ENCODE measurements at regions not wholly inside any gene's neighbourhood (a gene's known extent, or its start where the extent isn't known, plus 50 kb on each side); places are given as distances from the start of the nearest gene placed in this dataset.

DNA sequence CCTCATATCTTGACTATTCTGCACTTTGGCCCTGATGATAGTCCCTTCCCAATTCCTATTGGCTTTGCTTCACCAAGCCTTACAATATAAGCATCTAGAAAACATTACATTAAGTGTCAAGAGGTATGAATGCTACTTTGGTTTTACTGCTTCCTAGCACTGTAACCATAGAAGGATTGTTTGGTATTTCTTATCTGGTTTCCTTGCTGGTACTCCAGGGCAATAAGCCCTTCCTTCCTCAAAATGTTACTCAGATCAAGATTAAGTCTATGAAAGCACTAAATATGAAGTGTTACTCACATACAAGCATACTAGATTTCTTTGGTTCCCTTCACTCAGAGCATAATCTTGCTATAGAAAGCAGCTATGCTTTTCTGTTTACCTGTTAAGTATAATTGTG lies 492.5 kb downstream of the ETV1 start:
- intact Hi-C loops (cut with DNase I), result no loop called here
- H3K9me3 ChIP-seq (ENCODE audit: control insufficient read depth, low read length), result no peaks in the 10 kb centered on the region
- no peak for ATAC-seq (ENCODE audit: low FRiP score)

DNA sequence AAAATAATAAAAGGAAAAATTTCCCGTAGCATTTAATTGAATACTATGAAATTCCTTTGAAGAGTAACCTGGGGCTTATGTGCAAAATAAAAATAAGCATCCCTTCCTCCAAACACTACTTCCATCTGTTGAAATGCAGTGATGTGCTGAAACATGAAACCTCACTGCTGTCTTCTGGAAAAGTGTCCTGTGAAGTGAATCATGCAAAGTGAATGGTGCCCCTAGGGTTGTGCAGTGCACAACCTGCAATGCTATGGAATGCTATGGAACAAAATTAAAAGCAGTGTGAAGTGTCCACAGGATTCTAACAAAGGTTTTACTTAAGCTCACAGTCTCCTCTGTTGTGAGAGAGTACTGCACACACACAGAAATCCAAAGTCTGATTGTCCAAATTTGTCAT lies 480.9 kb downstream of the ETV1 start:
- H3K4me1 ChIP-seq (ENCODE audit: control insufficient read depth in 1 of 2, insufficient read depth in 2 of 2, low read length in 2 of 2), result no peaks in the 10 kb centered on the region
- 47 to 57% methylated on average over 1 of the region's 1 CpG for WGBS, 2 donors
- no peaks in the 10 kb centered on the region for H3K9me3 ChIP-seq (ENCODE audit: control insufficient read depth, low read length)
- no peaks in the 10 kb centered on the region for H3K36me3 ChIP-seq (ENCODE audit: control insufficient read depth in 1 of 2, insufficient read depth in 2 of 2, low read length in 1 of 2)
- H3K27ac ChIP-seq (ENCODE audit: low read depth in 1 of 2, low read length in 2 of 2), result no peak overlapping the region
- no peak for ATAC-seq (ENCODE audit: low FRiP score)
- H3K27me3 ChIP-seq (ENCODE audit: control insufficient read depth in 1 of 2, insufficient read depth in 2 of 2, low read length in 1 of 2), result no peaks in the 10 kb centered on the region
- intact Hi-C loops (cut with DNase I), result no loop called here
- no peak for DNase-seq
- no peak overlapping the region for H3K4me3 ChIP-seq (ENCODE audit: low read length in 2 of 2)

More for the DNA sequence above, 492.5 kb downstream of the ETV1 start:
- no peaks in the 10 kb centered on the region for H3K27me3 ChIP-seq (ENCODE audit: control insufficient read depth in 1 of 2, insufficient read depth in 2 of 2, low read length in 1 of 2)
- no peak overlapping the region for H3K27ac ChIP-seq (ENCODE audit: low read depth in 1 of 2, low read length in 2 of 2)
- H3K4me3 ChIP-seq (ENCODE audit: low read length in 2 of 2), result no peak overlapping the region
- no peak for DNase-seq
- H3K4me1 ChIP-seq (ENCODE audit: control insufficient read depth in 1 of 2, insufficient read depth in 2 of 2, low read length in 2 of 2), result no peaks in the 10 kb centered on the region
- no peaks in the 10 kb centered on the region for H3K36me3 ChIP-seq (ENCODE audit: control insufficient read depth in 1 of 2, insufficient read depth in 2 of 2, low read length in 1 of 2)

DNA sequence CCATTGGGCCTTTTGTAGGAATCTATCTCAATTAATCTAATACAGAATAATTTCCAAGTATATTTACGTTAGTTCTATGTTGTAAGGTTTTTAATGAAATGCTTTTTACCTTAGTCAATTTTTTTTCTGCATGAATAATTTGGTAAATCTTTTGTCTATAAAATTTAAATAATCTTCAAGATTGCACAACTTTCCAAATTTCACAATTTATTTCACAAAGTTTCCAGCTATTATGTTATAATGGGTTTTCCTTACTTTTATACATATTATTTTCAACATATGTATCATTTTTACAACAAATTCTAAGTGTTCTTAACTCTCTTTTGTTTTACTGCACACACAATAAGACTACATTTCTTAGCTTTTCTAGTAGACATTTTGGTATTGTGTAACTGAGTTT lies 470.7 kb downstream of the ETV1 start:
- intact Hi-C loops (cut with DNase I), result no loop called here
- H3K27me3 ChIP-seq (ENCODE audit: control insufficient read depth in 1 of 2, insufficient read depth in 2 of 2, low read length in 1 of 2), result no peaks in the 10 kb centered on the region
- no peak overlapping the region for H3K4me3 ChIP-seq (ENCODE audit: low read length in 2 of 2)
- 83 to 92% methylated on average over 1 of the region's 1 CpG for WGBS, 2 donors
- no peaks in the 10 kb centered on the region for H3K9me3 ChIP-seq (ENCODE audit: control insufficient read depth, low read length)
- DNase-seq, result no peak
- H3K36me3 ChIP-seq (ENCODE audit: control insufficient read depth in 1 of 2, insufficient read depth in 2 of 2, low read length in 1 of 2), result no peaks in the 10 kb centered on the region
- H3K4me1 ChIP-seq (ENCODE audit: control insufficient read depth in 1 of 2, insufficient read depth in 2 of 2, low read length in 2 of 2), result no peaks in the 10 kb centered on the region
- no peak for ATAC-seq (ENCODE audit: low FRiP score)
- no peak overlapping the region for H3K27ac ChIP-seq (ENCODE audit: low read depth in 1 of 2, low read length in 2 of 2)

DNA sequence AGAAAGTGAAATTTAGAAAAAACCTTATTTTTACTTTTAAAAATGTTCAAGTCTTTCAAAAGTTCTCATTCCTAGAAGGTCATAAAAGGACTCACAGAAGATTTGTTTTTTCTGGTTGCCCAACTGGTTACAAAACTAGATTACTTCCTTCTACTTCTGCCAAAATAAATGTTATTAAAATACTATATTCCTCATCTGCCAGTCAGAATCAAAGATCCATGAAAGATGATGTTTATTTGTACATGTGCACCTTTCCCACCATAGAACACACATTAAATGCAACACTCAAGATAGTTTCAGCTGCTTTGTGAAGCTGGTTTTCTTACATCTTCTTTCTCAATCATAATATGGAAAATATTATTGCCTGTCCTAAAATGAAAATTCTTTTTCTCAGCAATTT lies 465.4 kb downstream of the ETV1 start:
- Histone ChIP-seq H3K4me3 (ENCODE audit: low read length in 2 of 2) (no peak overlapping the region), H3K27ac (ENCODE audit: low read depth in 1 of 2, low read length in 2 of 2) (no peak overlapping the region)
- no peak for ATAC-seq (ENCODE audit: low FRiP score)

DNA sequence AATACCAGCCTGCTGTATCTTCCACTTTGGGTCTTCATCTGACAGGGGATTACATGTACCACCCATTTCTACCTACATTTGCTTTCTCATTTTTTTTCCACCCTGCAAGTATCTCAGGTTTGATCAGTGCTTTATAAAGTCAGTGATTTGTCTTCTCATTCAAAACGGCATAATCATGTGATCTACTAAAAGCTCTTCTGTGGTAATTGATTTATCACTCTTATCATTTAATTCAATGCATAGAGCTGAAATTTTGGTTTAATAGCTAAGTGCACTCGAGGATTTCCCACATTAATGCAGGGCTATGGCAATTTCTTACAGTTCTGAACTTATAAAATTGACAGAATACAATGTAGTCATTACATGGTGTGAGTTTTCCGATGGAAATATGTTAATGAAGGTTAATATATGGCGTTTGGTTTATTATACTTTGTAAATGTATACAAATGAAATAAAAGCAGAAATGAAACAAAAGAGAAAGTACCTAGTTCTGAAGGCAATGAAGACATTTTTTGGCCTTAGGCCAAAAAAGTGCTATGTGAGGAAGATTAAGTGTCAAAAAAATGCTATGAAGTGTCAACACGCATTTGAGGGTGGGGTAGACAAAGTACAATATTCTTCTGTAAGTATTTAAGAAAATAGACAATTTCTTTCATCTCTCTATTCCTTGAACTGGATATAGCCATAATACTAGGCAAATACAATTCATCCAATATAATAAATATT lies 457.3 kb downstream of the ETV1 start:
- H3K4me1 ChIP-seq (ENCODE audit: control insufficient read depth in 1 of 2, insufficient read depth in 2 of 2, low read length in 2 of 2), result no peaks in the 10 kb centered on the region
- 60 to 69% methylated on average over 5 of the region's 5 CpGs for WGBS, 2 donors
- no peak overlapping the region for H3K27ac ChIP-seq (ENCODE audit: low read depth in 1 of 2, low read length in 2 of 2)
- H3K9me3 ChIP-seq (ENCODE audit: control insufficient read depth, low read length), result no peaks in the 10 kb centered on the region
- intact Hi-C loops (cut with DNase I), result no loop called here
- DNase-seq (no peak), ATAC-seq (ENCODE audit: low FRiP score) (no peak)
- no peaks in the 10 kb centered on the region for H3K36me3 ChIP-seq (ENCODE audit: control insufficient read depth in 1 of 2, insufficient read depth in 2 of 2, low read length in 1 of 2)
- H3K27me3 ChIP-seq (ENCODE audit: control insufficient read depth in 1 of 2, insufficient read depth in 2 of 2, low read length in 1 of 2), result no peaks in the 10 kb centered on the region
- no peak overlapping the region for H3K4me3 ChIP-seq (ENCODE audit: low read length in 2 of 2)

More for the DNA sequence above, 465.4 kb downstream of the ETV1 start:
- Histone ChIP-seq H3K36me3 (ENCODE audit: control insufficient read depth in 1 of 2, insufficient read depth in 2 of 2, low read length in 1 of 2) (no peaks in the 10 kb centered on the region), H3K9me3 (ENCODE audit: control insufficient read depth, low read length) (no peaks in the 10 kb centered on the region), H3K27me3 (ENCODE audit: control insufficient read depth in 1 of 2, insufficient read depth in 2 of 2, low read length in 1 of 2) (no peaks in the 10 kb centered on the region), H3K4me1 (ENCODE audit: control insufficient read depth in 1 of 2, insufficient read depth in 2 of 2, low read length in 2 of 2) (no peaks in the 10 kb centered on the region)
- intact Hi-C loops (cut with DNase I), result no loop called here
- no peak for DNase-seq

DNA sequence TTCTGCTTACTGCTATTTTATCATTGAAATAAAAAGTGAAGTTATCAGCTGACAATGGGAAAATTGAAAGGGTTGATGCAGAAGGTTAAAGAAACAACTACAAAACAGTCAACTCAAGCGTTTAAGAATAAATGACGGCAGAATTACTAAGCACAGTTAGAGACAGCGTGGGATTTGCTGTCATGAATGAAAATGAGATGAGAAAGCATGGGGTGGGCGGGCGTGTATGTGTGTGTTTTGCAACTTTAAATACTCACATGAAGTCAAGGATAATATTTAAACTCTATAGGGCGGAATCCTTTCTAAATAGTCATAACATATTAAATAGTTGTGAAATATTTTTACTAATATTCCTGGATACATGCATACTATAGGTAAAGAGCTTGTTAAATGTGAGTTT lies 450.8 kb downstream of the ETV1 start:
- Histone ChIP-seq H3K27ac (ENCODE audit: low read depth in 1 of 2, low read length in 2 of 2) (no peak overlapping the region), H3K4me3 (ENCODE audit: low read length in 2 of 2) (no peak overlapping the region), H3K27me3 (ENCODE audit: control insufficient read depth in 1 of 2, insufficient read depth in 2 of 2, low read length in 1 of 2) (no peaks in the 10 kb centered on the region), H3K4me1 (ENCODE audit: control insufficient read depth in 1 of 2, insufficient read depth in 2 of 2, low read length in 2 of 2) (peaks cover 0 to 2% of the 10 kb centered on the region in 2 donors), H3K36me3 (ENCODE audit: control insufficient read depth in 1 of 2, insufficient read depth in 2 of 2, low read length in 1 of 2) (no peaks in the 10 kb centered on the region), H3K9me3 (ENCODE audit: control insufficient read depth, low read length) (no peaks in the 10 kb centered on the region)
- no peak for DNase-seq
- 30 to 45% methylated on average over 6 of the region's 6 CpGs for WGBS, 2 donors
- no peak for ATAC-seq (ENCODE audit: low FRiP score)
- intact Hi-C loops (cut with DNase I), result no loop called here

DNA sequence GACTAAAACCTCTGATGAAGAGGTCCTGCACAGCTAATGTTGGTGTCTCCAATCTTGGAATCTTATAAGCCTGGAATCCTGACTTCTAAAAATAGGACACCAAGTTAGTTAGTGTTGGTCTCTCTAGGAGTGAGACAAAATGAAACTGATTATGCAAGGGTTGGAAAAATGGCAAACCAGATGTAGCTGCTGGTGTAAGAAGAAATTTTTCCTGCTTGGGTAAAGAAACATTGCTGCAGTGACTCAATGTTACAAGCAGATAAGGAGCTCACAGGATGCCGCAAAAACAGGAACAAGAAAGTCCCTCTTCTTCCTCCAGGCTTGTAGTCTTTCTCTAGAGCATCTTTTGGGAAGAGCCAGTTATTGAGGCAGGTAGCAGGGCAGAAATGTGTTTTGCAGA lies 449.0 kb downstream of the ETV1 start:
- WGBS, 2 donors, result 52 to 67% methylated on average over 1 of the region's 1 CpG
- peaks cover 0 to 2% of the 10 kb centered on the region in 2 donors for H3K4me1 ChIP-seq (ENCODE audit: control insufficient read depth in 1 of 2, insufficient read depth in 2 of 2, low read length in 2 of 2)

DNA sequence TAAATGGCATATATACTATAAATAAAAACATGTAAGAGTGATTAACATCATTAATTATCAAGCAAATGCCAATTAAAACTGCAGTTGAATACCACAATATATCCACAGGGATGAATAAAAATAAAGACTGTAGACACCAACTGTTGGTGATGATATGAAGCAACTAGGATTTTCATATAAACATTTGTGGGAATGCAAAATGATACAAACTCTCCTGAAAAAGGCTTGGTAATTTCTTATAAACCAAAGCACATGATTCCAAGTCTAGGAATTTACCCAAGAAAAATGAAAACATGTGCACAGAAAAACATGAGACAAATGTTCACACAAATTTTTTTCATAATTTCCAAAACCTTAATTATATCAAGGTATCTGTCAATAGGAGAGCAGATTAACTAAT lies 448.1 kb downstream of the ETV1 start:
- DNase-seq (no peak), ATAC-seq (ENCODE audit: low FRiP score) (no peak)
- H3K4me3 ChIP-seq (ENCODE audit: low read length in 2 of 2), result no peak overlapping the region
- H3K4me1 ChIP-seq (ENCODE audit: control insufficient read depth in 1 of 2, insufficient read depth in 2 of 2, low read length in 2 of 2), result peaks cover 0 to 2% of the 10 kb centered on the region in 2 donors
- H3K27me3 ChIP-seq (ENCODE audit: control insufficient read depth in 1 of 2, insufficient read depth in 2 of 2, low read length in 1 of 2), result no peaks in the 10 kb centered on the region
- no peaks in the 10 kb centered on the region for H3K36me3 ChIP-seq (ENCODE audit: control insufficient read depth in 1 of 2, insufficient read depth in 2 of 2, low read length in 1 of 2)
- intact Hi-C loops (cut with DNase I), result no loop called here
- H3K27ac ChIP-seq (ENCODE audit: low read depth in 1 of 2, low read length in 2 of 2), result no peak overlapping the region
- peaks cover 2% of the 10 kb centered on the region for H3K9me3 ChIP-seq (ENCODE audit: control insufficient read depth, low read length)

More for the DNA sequence above, 449.0 kb downstream of the ETV1 start:
- Histone ChIP-seq H3K27me3 (ENCODE audit: control insufficient read depth in 1 of 2, insufficient read depth in 2 of 2, low read length in 1 of 2) (no peaks in the 10 kb centered on the region), H3K27ac (ENCODE audit: low read depth in 1 of 2, low read length in 2 of 2) (no peak overlapping the region), H3K4me3 (ENCODE audit: low read length in 2 of 2) (no peak overlapping the region), H3K36me3 (ENCODE audit: control insufficient read depth in 1 of 2, insufficient read depth in 2 of 2, low read length in 1 of 2) (no peaks in the 10 kb centered on the region), H3K9me3 (ENCODE audit: control insufficient read depth, low read length) (no peaks in the 10 kb centered on the region)
- intact Hi-C loops (cut with DNase I), result no loop called here
- ATAC-seq (ENCODE audit: low FRiP score), result no peak
- no peak for DNase-seq

DNA sequence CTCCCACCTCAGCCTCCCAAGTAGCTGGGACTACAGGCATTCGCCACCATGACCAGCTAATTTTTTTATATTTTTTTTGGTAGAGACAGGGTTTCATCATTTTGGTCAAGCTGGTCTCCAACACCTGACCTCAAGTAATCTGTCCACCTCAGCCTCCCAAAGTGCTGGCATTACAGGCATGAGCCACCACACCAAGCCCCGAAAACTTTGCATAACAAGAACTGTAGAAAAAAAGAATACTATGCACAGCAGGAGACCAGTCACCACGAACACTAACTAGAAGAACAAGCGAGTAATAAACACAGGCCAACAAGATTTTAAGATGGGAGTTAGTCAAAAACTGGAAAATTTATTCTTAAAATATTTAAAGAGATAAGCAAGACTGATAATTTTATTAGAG lies 447.0 kb downstream of the ETV1 start:
- Histone ChIP-seq H3K36me3 (ENCODE audit: control insufficient read depth in 1 of 2, insufficient read depth in 2 of 2, low read length in 1 of 2) (no peaks in the 10 kb centered on the region), H3K9me3 (ENCODE audit: control insufficient read depth, low read length) (peaks cover 2% of the 10 kb centered on the region), H3K27ac (ENCODE audit: low read depth in 1 of 2, low read length in 2 of 2) (no peak overlapping the region), H3K4me3 (ENCODE audit: low read length in 2 of 2) (no peak overlapping the region), H3K27me3 (ENCODE audit: control insufficient read depth in 1 of 2, insufficient read depth in 2 of 2, low read length in 1 of 2) (no peaks in the 10 kb centered on the region), H3K4me1 (ENCODE audit: control insufficient read depth in 1 of 2, insufficient read depth in 2 of 2, low read length in 2 of 2) (peaks cover 0 to 2% of the 10 kb centered on the region in 2 donors)
- ATAC-seq (ENCODE audit: low FRiP score), result no peak
- DNase-seq, result no peak
- 78 to 85% methylated on average over 4 of the region's 4 CpGs for WGBS, 2 donors
- intact Hi-C loops (cut with DNase I), result no loop called here
